C4-2B (cell line): ENCODE measurements at regions not wholly inside any gene's neighbourhood (a gene's known extent, or its start where the extent isn't known, plus 50 kb on each side); places are given as distances from the start of the nearest gene placed in this dataset.

Experiments
- CTCF ChIP-seq: fragments of 450-650 bp; conservative IDR thresholded peaks from 2 replicates; pipeline ENCODE4 v1.5.1; 2017; ENCODE audit warnings: mild to moderate bottlenecking
- ZFX ChIP-seq: fragments of 450-650 bp; IDR thresholded peaks from 2 replicates; pipeline ENCODE4 v1.6.1; 2017

GRCh38 chr2:239769554-239770245 lies 255.4 kb downstream of the NDUFA10 start:
- no peak for TF ChIP-seq CTCF
- no peak for TF ChIP-seq ZFX
